Endodermal cell (in vitro differentiated cells): ENCODE measurements at regions not wholly inside any gene's neighbourhood (a gene's known extent, or its start where the extent isn't known, plus 50 kb on each side); places are given as distances from the start of the nearest gene placed in this dataset.

ENCODE experiments used
- DNase-seq: peaks from one replicate; pipeline ENCODE4 v3.0.0-alpha.2; 2017
- H3K27ac ChIP-seq: 2 replicates; pipeline ENCODE4 v1.5.1; 2013; ENCODE audit warnings: mild to moderate bottlenecking, low read depth, low read length, moderate library complexity
- H3K27me3 ChIP-seq: 2 replicates; pipeline ENCODE4 v1.6.1; 2013; ENCODE audit warnings: mild to moderate bottlenecking, low read length, moderate library complexity; ENCODE audit not compliant: insufficient read depth, control insufficient read depth, poor library complexity, severe bottlenecking
- H3K36me3 ChIP-seq: 2 replicates; pipeline ENCODE4 v1.7.0; 2013; ENCODE audit warnings: mild to moderate bottlenecking, low read length, moderate library complexity; ENCODE audit not compliant: control insufficient read depth, insufficient read depth
- H3K4me1 ChIP-seq: one replicate; pipeline ENCODE4 v1.7.0; 2013; ENCODE audit warnings: low read length; ENCODE audit not compliant: control insufficient read depth, insufficient read depth
- H3K4me3 ChIP-seq: 2 replicates; pipeline ENCODE4 v1.5.1; 2013; ENCODE audit warnings: mild to moderate bottlenecking, low read length, moderate library complexity
- H3K9ac ChIP-seq: 2 replicates; pipeline ENCODE4 v1.6.1; 2013; ENCODE audit warnings: mild to moderate bottlenecking, low read length, moderate library complexity; ENCODE audit not compliant: poor library complexity, severe bottlenecking; ENCODE audit errors: extremely low read depth
- H3K9me3 ChIP-seq: 2 replicates; pipeline ENCODE4 v1.6.1; 2013; ENCODE audit warnings: mild to moderate bottlenecking, low read length, moderate library complexity; ENCODE audit not compliant: control insufficient read depth
- H3K27ac Mint-ChIP-seq: 2 replicates; pipeline ENCODE4 v1.8.0; 2020; ENCODE audit warnings: mixed read lengths
- H3K27me3 Mint-ChIP-seq: 2 replicates; pipeline ENCODE4 v1.8.0; 2021; ENCODE audit warnings: mild to moderate bottlenecking, mixed read lengths; ENCODE audit not compliant: insufficient read depth
- H3K36me3 Mint-ChIP-seq: 2 replicates; pipeline ENCODE4 v1.8.0; 2020; ENCODE audit warnings: low read depth, mixed read lengths
- H3K4me1 Mint-ChIP-seq: 2 replicates; pipeline ENCODE4 v1.8.0; 2020; ENCODE audit warnings: mixed read lengths
- H3K4me3 Mint-ChIP-seq: 2 replicates; pipeline ENCODE4 v1.8.0; 2020; ENCODE audit warnings: mild to moderate bottlenecking, moderate library complexity, mixed read lengths
- H3K9me3 Mint-ChIP-seq: 2 replicates; pipeline ENCODE4 v1.8.0; 2020; ENCODE audit warnings: mild to moderate bottlenecking, mixed read lengths
- WGBS, 2 experiments: methylation state at CpG; one replicate each; pipeline versions ENCODE4 v1.1.5 to v1.1.7; 2013; ENCODE audit warnings: missing lambda C conversion rate in 2 of 2, mixed read lengths in 1 of 2; ENCODE audit not compliant: insufficient coverage in 1 of 2, insufficient read length in 1 of 2; 5-methylcytosine and 5-hydroxymethylcytosine counted together
- TF ChIP-seq, protein P1 (sequence below): fragments of 200-600 bp; sonication (generic); conservative IDR thresholded peaks from 2 replicates; pipeline ENCODE4 v1.5.0; 2021; ENCODE audit warnings: antibody characterized with exemption, mild to moderate bottlenecking

DNA sequence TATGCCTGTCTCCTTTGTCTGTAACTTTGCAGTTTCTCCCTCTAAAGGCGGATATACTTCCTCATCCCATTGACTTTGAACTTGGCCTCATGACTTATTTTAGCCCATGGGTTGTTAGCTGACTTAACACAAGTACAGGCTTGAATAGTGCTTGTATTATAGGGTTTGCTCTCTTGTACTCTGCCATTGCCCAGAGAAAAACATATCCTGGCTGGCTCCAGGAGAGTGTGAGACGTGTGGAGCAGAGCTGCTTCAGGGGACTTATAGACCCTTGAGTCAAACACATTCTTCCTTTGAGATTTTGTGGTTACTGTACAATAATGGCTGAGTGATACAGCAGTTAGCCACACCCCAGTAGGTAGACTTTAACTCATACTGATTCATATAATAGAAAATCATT lies 124.0 kb downstream of the RAP2B start:
- H3K27ac Mint-ChIP-seq, result no peak overlapping the region
- H3K27ac ChIP-seq, result no peak overlapping the region
- DNase-seq, result no peak
- H3K9me3 ChIP-seq, result no peaks in the 10 kb centered on the region
- 96% methylated on average over 2 of the region's 2 CpGs; no CpG with 5 or more reads in 1 of the 2 experiments for WGBS, 2 experiments
- no peaks in the 10 kb centered on the region for H3K27me3 ChIP-seq
- no peak overlapping the region for H3K9ac ChIP-seq
- no peaks in the 10 kb centered on the region for H3K4me1 ChIP-seq
- H3K4me1 Mint-ChIP-seq, result peaks cover 25% of the 10 kb centered on the region
- H3K4me3 ChIP-seq, result no peak overlapping the region
- H3K4me3 Mint-ChIP-seq, result no peak overlapping the region
- no peaks in the 10 kb centered on the region for H3K36me3 ChIP-seq
- TF ChIP-seq, protein P1, sequence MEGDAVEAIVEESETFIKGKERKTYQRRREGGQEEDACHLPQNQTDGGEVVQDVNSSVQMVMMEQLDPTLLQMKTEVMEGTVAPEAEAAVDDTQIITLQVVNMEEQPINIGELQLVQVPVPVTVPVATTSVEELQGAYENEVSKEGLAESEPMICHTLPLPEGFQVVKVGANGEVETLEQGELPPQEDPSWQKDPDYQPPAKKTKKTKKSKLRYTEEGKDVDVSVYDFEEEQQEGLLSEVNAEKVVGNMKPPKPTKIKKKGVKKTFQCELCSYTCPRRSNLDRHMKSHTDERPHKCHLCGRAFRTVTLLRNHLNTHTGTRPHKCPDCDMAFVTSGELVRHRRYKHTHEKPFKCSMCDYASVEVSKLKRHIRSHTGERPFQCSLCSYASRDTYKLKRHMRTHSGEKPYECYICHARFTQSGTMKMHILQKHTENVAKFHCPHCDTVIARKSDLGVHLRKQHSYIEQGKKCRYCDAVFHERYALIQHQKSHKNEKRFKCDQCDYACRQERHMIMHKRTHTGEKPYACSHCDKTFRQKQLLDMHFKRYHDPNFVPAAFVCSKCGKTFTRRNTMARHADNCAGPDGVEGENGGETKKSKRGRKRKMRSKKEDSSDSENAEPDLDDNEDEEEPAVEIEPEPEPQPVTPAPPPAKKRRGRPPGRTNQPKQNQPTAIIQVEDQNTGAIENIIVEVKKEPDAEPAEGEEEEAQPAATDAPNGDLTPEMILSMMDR, result no peak
- peaks cover 5% of the 10 kb centered on the region for H3K9me3 Mint-ChIP-seq
- H3K36me3 Mint-ChIP-seq, result no peaks in the 10 kb centered on the region
- no peaks in the 10 kb centered on the region for H3K27me3 Mint-ChIP-seq

DNA sequence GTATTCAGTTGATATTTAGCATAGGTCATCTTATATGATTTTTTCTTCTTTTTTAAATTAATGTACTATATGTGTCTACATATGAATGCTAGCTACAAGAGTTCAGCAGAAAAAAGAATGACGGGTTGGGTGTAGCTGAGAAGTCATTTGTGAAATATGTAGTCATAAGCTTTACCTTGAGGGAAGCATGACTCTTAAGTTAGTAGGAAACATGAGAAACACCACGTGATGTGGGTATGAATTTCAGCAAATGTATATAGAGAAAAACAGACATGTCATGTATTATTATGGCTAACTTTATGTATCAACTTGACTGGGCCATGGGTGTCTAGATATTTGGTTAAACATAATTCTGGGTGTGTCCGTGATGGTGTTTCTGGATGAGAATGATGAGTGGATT lies 125.0 kb downstream of the RAP2B start:
- no peak overlapping the region for H3K27ac Mint-ChIP-seq
- H3K27me3 ChIP-seq, result no peaks in the 10 kb centered on the region
- H3K27ac ChIP-seq, result no peak overlapping the region
- H3K27me3 Mint-ChIP-seq, result no peaks in the 10 kb centered on the region
- H3K4me1 ChIP-seq, result no peaks in the 10 kb centered on the region
- DNase-seq, result no peak
- H3K9ac ChIP-seq, result no peak overlapping the region
- H3K9me3 ChIP-seq, result no peaks in the 10 kb centered on the region
- peaks cover under 1% of the 10 kb centered on the region for H3K9me3 Mint-ChIP-seq
- 90% methylated on average over 3 of the region's 3 CpGs for WGBS, 2 experiments
- peaks cover 25% of the 10 kb centered on the region for H3K4me1 Mint-ChIP-seq
- no peaks in the 10 kb centered on the region for H3K36me3 Mint-ChIP-seq
- no peaks in the 10 kb centered on the region for H3K36me3 ChIP-seq
- H3K4me3 Mint-ChIP-seq, result no peak overlapping the region
- no peak overlapping the region for H3K4me3 ChIP-seq
- TF ChIP-seq, protein P1, result no peak

DNA sequence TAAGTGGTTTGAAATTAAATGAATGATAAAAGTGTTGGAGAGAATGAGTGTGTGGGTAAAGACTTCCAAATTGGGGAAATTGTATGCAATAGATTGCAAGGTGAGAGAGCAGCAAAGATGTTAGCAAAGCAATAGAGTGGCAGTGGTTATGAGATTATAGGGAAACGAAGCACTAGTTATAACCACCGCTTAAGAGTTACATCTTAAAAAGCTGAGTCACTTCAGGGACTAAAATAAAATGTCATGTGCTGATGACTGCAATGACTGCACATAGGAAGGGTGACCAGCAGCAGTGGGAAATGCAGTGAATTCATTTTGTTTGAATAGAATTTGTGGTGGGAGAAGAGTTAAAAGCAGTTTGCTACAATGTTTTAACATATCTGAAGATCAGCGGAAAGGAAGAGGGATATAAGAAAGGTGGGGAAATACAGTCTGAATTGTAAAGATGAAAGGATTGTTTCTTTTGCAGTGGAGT lies 127.3 kb downstream of the RAP2B start:
- TF ChIP-seq, protein P1, result no peak
- Mint-ChIP-seq H3K4me3 (no peak overlapping the region), H3K36me3 (no peaks in the 10 kb centered on the region), H3K9me3 (no peaks in the 10 kb centered on the region), H3K4me1 (peaks cover 24% of the 10 kb centered on the region), H3K27ac (no peak overlapping the region), H3K27me3 (no peaks in the 10 kb centered on the region)
- DNase-seq, result no peak
- Histone ChIP-seq H3K9me3 (no peaks in the 10 kb centered on the region), H3K4me3 (no peak overlapping the region), H3K9ac (no peak overlapping the region), H3K27me3 (no peaks in the 10 kb centered on the region), H3K27ac (no peak overlapping the region), H3K4me1 (no peaks in the 10 kb centered on the region), H3K36me3 (no peaks in the 10 kb centered on the region)
- WGBS, 2 experiments, result 84 to 86% methylated on average over 3 of the region's 3 CpGs
